Raji (cell line): ENCODE measurements at regions not wholly inside any gene's neighbourhood (a gene's known extent, or its start where the extent isn't known, plus 50 kb on each side); places are given as distances from the start of the nearest gene placed in this dataset.

Source experiments
- POLR2A ChIP-seq: IDR thresholded peaks from 2 replicates; pipeline ENCODE4 v1.6.1; 2011; ENCODE audit warnings: low read depth, low read length, control low read depth; ENCODE audit not compliant: insufficient read depth

GRCh38 chr14:34243401-34243800 lies 218.6 kb downstream of the SPTSSA start:
- TF ChIP-seq POLR2A = no peak

GRCh38 chr14:34243001-34243400 lies 219.0 kb downstream of the SPTSSA start:
- no peak for TF ChIP-seq POLR2A

- no peak for TF ChIP-seq POLR2A
Measured at GRCh38 chr14:34241185-34241711, 220.8 kb downstream of the SPTSSA start.

GRCh38 chr14:34238610-34239009 lies 223.4 kb downstream of the SPTSSA start:
- no peak for TF ChIP-seq POLR2A

GRCh38 chr14:34237677-34238076 lies 224.4 kb downstream of the SPTSSA start:
- no peak for TF ChIP-seq POLR2A

- TF ChIP-seq POLR2A = no peak
Measured at GRCh38 chr14:34237081-34237480, 225.0 kb downstream of the SPTSSA start.

GRCh38 chr14:34235643-34236300 lies 226.3 kb downstream of the SPTSSA start:
- TF ChIP-seq POLR2A = no peak

GRCh38 chr14:34234258-34234657 lies 227.8 kb downstream of the SPTSSA start:
- no peak for TF ChIP-seq POLR2A

GRCh38 chr14:34233619-34234018 lies 228.4 kb downstream of the SPTSSA start:
- TF ChIP-seq POLR2A = no peak

- no peak for TF ChIP-seq POLR2A
Measured at GRCh38 chr14:34232790-34233189, 229.2 kb downstream of the SPTSSA start.

GRCh38 chr14:34231626-34232025 lies 230.4 kb downstream of the SPTSSA start:
- no peak for TF ChIP-seq POLR2A

GRCh38 chr14:34229140-34229539 lies 232.9 kb downstream of the SPTSSA start:
- TF ChIP-seq POLR2A = no peak

- no peak for TF ChIP-seq POLR2A
Measured at GRCh38 chr14:34228650-34228976, 233.4 kb downstream of the SPTSSA start.

GRCh38 chr14:34227834-34228649 lies 234.0 kb downstream of the SPTSSA start:
- TF ChIP-seq POLR2A = no peak

- TF ChIP-seq POLR2A = no peak
Measured at GRCh38 chr14:34224221-34224620, 237.8 kb downstream of the SPTSSA start.

GRCh38 chr14:34223373-34224148 lies 238.5 kb downstream of the SPTSSA start:
- TF ChIP-seq POLR2A = no peak

- no peak for TF ChIP-seq POLR2A
Measured at GRCh38 chr14:34222867-34223266, 239.2 kb downstream of the SPTSSA start.
